ENCODE measurements at regions not wholly inside any gene's neighbourhood (a gene's known extent, or its start where the extent isn't known, plus 50 kb on each side); places are given as distances from the start of the nearest gene placed in this dataset.

DNA sequence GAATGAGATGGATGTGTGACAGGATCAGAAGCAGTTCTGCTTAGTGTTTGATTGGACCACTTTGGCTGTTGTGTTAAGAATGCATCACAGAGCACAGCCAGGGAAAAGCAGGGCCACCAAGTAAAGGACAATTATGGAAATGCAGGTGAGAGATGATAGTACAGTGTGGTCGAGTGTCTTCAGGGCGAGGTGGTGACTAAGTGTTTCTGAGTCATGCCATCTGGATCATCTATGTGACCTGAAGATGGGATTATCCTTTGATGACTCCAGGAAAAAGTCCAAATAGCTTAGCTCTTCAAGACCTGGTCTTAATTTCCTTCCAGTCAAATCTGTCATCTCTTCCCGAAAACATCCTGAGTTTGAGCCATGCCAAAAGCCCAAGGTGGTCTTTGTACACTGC is 523.2 kb upstream of the IGFBP3 start:
- H3F3A ChIP-seq (ENCODE audit: low read depth): no peaks in the 10 kb centered on the region
- Mint-ChIP-seq H3K27ac (no peak overlapping the region), H3K36me3 (no peaks in the 10 kb centered on the region), H3K27me3 (ENCODE audit: insufficient read depth, low read depth) (no peaks in the 10 kb centered on the region), H3K9me3 (no peaks in the 10 kb centered on the region), H3K4me1 (no peaks in the 10 kb centered on the region), H3K4me3 (no peak overlapping the region)
- TF ChIP-seq EZH2 (IDR thresholded peaks at IDR 0.05) (no peak), EZH2phosphoT487 (IDR thresholded peaks at IDR 0.05) (no peak)
- TF ChIP-seq, protein P1, sequence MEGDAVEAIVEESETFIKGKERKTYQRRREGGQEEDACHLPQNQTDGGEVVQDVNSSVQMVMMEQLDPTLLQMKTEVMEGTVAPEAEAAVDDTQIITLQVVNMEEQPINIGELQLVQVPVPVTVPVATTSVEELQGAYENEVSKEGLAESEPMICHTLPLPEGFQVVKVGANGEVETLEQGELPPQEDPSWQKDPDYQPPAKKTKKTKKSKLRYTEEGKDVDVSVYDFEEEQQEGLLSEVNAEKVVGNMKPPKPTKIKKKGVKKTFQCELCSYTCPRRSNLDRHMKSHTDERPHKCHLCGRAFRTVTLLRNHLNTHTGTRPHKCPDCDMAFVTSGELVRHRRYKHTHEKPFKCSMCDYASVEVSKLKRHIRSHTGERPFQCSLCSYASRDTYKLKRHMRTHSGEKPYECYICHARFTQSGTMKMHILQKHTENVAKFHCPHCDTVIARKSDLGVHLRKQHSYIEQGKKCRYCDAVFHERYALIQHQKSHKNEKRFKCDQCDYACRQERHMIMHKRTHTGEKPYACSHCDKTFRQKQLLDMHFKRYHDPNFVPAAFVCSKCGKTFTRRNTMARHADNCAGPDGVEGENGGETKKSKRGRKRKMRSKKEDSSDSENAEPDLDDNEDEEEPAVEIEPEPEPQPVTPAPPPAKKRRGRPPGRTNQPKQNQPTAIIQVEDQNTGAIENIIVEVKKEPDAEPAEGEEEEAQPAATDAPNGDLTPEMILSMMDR (IDR thresholded peaks at IDR 0.05): no peak
- no peaks in the 10 kb centered on the region for H3K79me2 ChIP-seq (ENCODE audit: low read depth)
- no peak overlapping the region for H3K4me2 ChIP-seq
- H3K9ac ChIP-seq: no peak overlapping the region
- H3K4me1 ChIP-seq: no peaks in the 10 kb centered on the region
- DNase-seq (ENCODE audit: low spot score): no peak
- no peaks in the 10 kb centered on the region for H3K9me3 ChIP-seq (ENCODE audit: low read depth)
- no peak overlapping the region for H3K27ac ChIP-seq
- no peaks in the 10 kb centered on the region for H3K36me3 ChIP-seq
- no peak overlapping the region for H3K4me3 ChIP-seq
- H2AFZ ChIP-seq (replicated peaks): no peak overlapping the region
- H4K20me1 ChIP-seq (ENCODE audit: low read depth): no peaks in the 10 kb centered on the region
- H3K27me3 ChIP-seq: no peaks in the 10 kb centered on the region

DNA sequence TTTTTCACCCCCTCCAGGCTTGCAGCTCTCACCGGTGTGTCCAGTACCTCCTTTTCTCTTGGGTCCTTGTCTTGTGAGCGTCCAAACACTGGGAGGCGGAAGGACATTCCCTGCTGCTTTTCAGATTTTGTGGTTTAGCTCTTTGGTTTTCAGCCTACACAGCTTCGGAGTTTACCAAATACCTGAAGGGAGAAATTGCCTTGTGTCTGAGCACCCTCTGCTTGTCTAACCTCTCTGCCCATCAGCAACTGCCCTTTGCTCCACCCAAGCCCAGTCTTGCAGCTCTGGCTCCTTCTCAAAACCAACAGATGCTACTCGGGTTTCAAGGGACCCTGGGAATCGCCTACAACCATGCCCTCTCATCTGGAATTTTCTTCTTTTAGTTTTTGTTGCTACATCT is 519.1 kb upstream of the IGFBP3 start:
- no peaks in the 10 kb centered on the region for H3K27me3 ChIP-seq
- H2AFZ ChIP-seq (replicated peaks): peak overlapping the region; percentile 20

DNA sequence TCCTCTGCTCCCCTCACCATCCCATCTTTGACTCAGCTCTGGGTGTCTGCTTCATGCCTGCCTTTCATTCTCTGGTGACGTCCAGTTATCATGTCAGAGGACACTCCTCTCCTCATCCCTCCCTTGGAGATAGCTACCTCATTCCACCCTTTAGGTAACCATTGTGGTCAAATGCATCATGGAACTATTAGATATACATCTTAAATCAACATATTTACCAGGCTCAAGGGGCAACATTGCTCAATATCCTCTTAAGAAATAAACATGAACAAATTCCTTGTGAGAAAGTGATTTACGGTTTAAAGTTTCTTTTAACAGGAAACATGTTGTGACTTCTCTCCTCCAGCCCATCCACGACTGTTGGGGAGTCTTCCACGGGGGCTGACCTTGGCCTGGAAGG is 511.6 kb upstream of the IGFBP3 start:
- H3K27me3 ChIP-seq: no peaks in the 10 kb centered on the region
- H4K20me1 ChIP-seq (ENCODE audit: low read depth): no peaks in the 10 kb centered on the region
- H3K9me3 ChIP-seq (ENCODE audit: low read depth): no peaks in the 10 kb centered on the region
- no peak for DNase-seq (ENCODE audit: low spot score)
- no peak overlapping the region for H3K27ac ChIP-seq
- H3K36me3 Mint-ChIP-seq: no peaks in the 10 kb centered on the region
- H3K4me3 Mint-ChIP-seq: no peak overlapping the region
- no peaks in the 10 kb centered on the region for H3K27me3 Mint-ChIP-seq (ENCODE audit: insufficient read depth, low read depth)
- no peak overlapping the region for H3K9ac ChIP-seq
- H3K27ac Mint-ChIP-seq: no peak overlapping the region
- H3K36me3 ChIP-seq: no peaks in the 10 kb centered on the region
- H3K4me2 ChIP-seq: no peak overlapping the region
- no peaks in the 10 kb centered on the region for H3K4me1 ChIP-seq
- H3K9me3 Mint-ChIP-seq: peaks cover 2% of the 10 kb centered on the region
- H3K4me3 ChIP-seq: no peak overlapping the region
- H3K79me2 ChIP-seq (ENCODE audit: low read depth): no peaks in the 10 kb centered on the region
- H3F3A ChIP-seq (ENCODE audit: low read depth): no peaks in the 10 kb centered on the region
- TF ChIP-seq EZH2phosphoT487 (IDR thresholded peaks at IDR 0.05) (no peak), EZH2 (IDR thresholded peaks at IDR 0.05) (no peak)
- TF ChIP-seq, protein P1 (IDR thresholded peaks at IDR 0.05): no peak
- no peak overlapping the region for H2AFZ ChIP-seq (replicated peaks)
- no peaks in the 10 kb centered on the region for H3K4me1 Mint-ChIP-seq

More for the DNA sequence above, 519.1 kb upstream of the IGFBP3 start:
- Histone ChIP-seq H3K79me2 (ENCODE audit: low read depth) (no peaks in the 10 kb centered on the region), H3K9ac (no peak overlapping the region), H3K4me3 (no peak overlapping the region), H3K4me1 (no peaks in the 10 kb centered on the region), H3K36me3 (no peaks in the 10 kb centered on the region), H4K20me1 (ENCODE audit: low read depth) (no peaks in the 10 kb centered on the region), H3K4me2 (no peak overlapping the region), H3F3A (ENCODE audit: low read depth) (no peaks in the 10 kb centered on the region), H3K27ac (no peak overlapping the region), H3K9me3 (ENCODE audit: low read depth) (no peaks in the 10 kb centered on the region)
- DNase-seq (ENCODE audit: low spot score): no peak
- Mint-ChIP-seq H3K4me3 (no peak overlapping the region), H3K36me3 (no peaks in the 10 kb centered on the region), H3K27me3 (ENCODE audit: insufficient read depth, low read depth) (no peaks in the 10 kb centered on the region), H3K9me3 (peaks cover 2% of the 10 kb centered on the region), H3K4me1 (no peaks in the 10 kb centered on the region), H3K27ac (no peak overlapping the region)
- TF ChIP-seq, protein P1 (IDR thresholded peaks at IDR 0.05): no peak
- no peak for TF ChIP-seq EZH2phosphoT487 (IDR thresholded peaks at IDR 0.05)
- TF ChIP-seq EZH2 (IDR thresholded peaks at IDR 0.05): no peak
